WERI-Rb-1 (cell line): ENCODE measurements at regions not wholly inside any gene's neighbourhood (a gene's known extent, or its start where the extent isn't known, plus 50 kb on each side); places are given as distances from the start of the nearest gene placed in this dataset.
"Not testable (repeated sequence)": the region's sequence is repeated elsewhere in the genome, so short reads cannot be mapped to it uniquely, and the experiment has no call there.

Source experiments
- DNase-seq: peaks from one replicate; pipeline ENCODE4 v3.0.0-alpha.2; 2020
- H3K27ac ChIP-seq: fragments of 250-450 bp; sonication (Bioruptor Pico); 2 replicates; pipeline ENCODE4 v1.5.1; 2020; ENCODE audit warnings: mild to moderate bottlenecking, moderate library complexity
- H3K27me3 ChIP-seq: fragments of 250-450 bp; sonication (Bioruptor Pico); 2 replicates; pipeline ENCODE4 v1.5.1; 2021; ENCODE audit warnings: mild to moderate bottlenecking, low read depth, moderate library complexity; ENCODE audit not compliant: insufficient read depth, severe bottlenecking
- H3K36me3 ChIP-seq: fragments of 250-450 bp; sonication (Bioruptor Pico); 2 replicates; pipeline ENCODE4 v1.5.1; 2020; ENCODE audit warnings: mild to moderate bottlenecking, moderate library complexity
- H3K4me3 ChIP-seq: 2 replicates; pipeline ENCODE4 v1.5.1; 2011; ENCODE audit warnings: low read depth, mild to moderate bottlenecking, control low read depth, low read length
- H3K9me3 ChIP-seq: fragments of 250-450 bp; sonication (Bioruptor Pico); 2 replicates; pipeline ENCODE4 v1.5.1; 2021; ENCODE audit warnings: mild to moderate bottlenecking, moderate library complexity; ENCODE audit not compliant: severe bottlenecking
- TF ChIP-seq, protein P1 (sequence below): IDR thresholded peaks from 2 replicates; pipeline ENCODE4 v1.5.1; 2011; ENCODE audit warnings: low read depth, mild to moderate bottlenecking, control low read depth, inconsistent platforms, low read length

DNA sequence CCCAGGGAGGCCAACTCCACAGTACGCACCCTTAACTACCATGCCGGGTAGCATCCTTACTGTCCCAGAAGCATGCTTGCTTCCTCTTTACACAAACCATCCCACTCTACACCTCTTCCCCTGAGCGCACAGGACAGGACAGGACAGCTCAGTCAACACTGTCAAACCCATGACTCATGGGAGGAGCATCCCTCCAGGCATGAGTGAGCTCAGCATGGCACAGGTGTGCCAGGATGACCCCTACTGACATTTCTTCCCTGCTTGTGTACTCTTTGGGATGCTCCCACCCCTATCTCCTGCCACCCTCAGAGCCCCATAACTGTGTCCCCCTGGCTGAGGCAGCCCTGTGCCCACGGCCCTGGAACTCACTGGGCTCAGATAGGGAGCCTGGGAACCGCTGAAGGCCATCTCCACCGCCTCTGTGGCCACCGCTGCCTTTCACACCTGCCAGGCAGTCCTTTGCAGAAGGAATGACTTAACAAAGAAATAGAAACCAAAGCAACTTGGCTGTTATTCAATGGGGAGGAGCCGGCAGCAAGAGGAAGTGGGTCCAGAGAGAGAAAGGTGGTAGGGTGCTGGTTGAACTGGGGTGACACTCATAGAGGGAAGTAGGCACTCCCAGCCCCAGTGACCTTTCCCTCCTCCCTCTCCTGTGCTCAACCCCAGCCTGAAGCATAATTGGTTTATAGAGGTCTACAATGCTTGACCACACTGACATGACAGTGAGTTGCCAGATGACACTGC, 119.1 kb downstream of the CDRT15L2 start:
- not testable (repeated sequence) for H3K36me3 ChIP-seq, H3K27ac ChIP-seq, H3K27me3 ChIP-seq, H3K9me3 ChIP-seq, H3K4me3 ChIP-seq, DNase-seq

DNA sequence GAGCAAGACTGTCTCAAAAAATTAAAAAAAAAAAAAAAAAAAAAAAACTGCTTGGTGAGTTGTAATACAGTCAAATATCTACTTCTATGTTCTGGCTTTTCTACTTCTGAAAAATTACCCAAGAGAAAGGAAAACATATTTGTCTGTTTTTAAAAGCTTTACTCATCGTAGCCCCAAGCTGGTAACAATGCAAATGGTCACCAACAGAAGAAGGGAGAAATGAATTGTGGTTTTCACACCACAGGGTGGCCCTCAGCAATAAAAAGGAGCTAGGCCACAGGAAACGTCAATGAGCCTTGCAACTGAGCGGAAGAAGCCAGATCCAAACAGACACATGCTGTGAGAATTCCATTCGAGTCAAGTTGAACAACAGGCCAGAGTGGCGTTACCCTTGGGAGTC, 121.0 kb downstream of the CDRT15L2 start:
- not testable (repeated sequence) for DNase-seq, H3K4me3 ChIP-seq, H3K9me3 ChIP-seq

DNA sequence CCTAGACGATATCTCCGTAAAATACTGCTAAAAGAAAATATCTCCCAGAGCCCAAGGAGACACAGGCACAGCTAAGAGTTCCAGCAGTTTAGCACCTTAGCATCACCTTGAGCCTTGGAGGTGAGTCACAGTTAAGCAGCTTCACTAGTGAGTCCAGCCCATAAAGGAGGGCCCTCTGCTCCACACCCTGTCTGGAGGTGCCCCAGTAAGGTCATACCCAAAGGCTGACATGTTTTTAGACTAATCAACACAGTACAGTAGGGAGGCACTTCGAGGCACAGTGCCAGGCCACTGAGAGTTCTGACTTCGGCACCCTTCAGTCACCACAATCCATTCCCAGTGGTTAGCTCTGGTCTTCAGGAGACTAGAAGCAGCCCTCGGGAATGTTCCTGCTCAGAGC, 121.8 kb downstream of the CDRT15L2 start:
- H3K36me3 ChIP-seq, H3K9me3 ChIP-seq, H3K27ac ChIP-seq, H3K4me3 ChIP-seq, DNase-seq, H3K27me3 ChIP-seq: not testable (repeated sequence)

More for the DNA sequence above, 121.0 kb downstream of the CDRT15L2 start:
- H3K27ac ChIP-seq, H3K27me3 ChIP-seq, H3K36me3 ChIP-seq: not testable (repeated sequence)

DNA sequence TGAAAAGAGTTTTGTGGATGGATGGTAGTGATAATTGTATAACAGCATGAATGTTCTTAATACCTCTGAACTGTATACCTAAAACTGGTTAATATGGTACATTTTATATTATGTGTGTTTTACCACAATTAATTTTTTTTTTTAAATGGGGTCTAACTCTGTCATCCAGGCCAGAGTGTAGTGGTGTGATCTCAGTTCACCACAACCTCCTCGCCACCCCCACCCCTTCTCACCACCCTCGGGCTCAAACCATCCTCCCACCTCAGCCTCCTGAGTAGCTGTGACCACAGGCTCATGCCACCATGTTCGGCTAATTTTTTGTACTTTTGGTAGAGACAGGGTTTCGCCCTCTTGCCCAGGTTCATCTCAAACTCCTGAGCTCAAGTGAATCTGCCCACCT, 123.2 kb downstream of the CDRT15L2 start:
- H3K27ac ChIP-seq, result no peak overlapping the region
- DNase-seq, result no peak
- H3K4me3 ChIP-seq, result no peak overlapping the region
- H3K9me3 ChIP-seq, result no peaks in the 10 kb centered on the region
- H3K36me3 ChIP-seq, result no peaks in the 10 kb centered on the region
- TF ChIP-seq, protein P1, sequence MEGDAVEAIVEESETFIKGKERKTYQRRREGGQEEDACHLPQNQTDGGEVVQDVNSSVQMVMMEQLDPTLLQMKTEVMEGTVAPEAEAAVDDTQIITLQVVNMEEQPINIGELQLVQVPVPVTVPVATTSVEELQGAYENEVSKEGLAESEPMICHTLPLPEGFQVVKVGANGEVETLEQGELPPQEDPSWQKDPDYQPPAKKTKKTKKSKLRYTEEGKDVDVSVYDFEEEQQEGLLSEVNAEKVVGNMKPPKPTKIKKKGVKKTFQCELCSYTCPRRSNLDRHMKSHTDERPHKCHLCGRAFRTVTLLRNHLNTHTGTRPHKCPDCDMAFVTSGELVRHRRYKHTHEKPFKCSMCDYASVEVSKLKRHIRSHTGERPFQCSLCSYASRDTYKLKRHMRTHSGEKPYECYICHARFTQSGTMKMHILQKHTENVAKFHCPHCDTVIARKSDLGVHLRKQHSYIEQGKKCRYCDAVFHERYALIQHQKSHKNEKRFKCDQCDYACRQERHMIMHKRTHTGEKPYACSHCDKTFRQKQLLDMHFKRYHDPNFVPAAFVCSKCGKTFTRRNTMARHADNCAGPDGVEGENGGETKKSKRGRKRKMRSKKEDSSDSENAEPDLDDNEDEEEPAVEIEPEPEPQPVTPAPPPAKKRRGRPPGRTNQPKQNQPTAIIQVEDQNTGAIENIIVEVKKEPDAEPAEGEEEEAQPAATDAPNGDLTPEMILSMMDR, result no peak
- H3K27me3 ChIP-seq, result no peaks in the 10 kb centered on the region

DNA sequence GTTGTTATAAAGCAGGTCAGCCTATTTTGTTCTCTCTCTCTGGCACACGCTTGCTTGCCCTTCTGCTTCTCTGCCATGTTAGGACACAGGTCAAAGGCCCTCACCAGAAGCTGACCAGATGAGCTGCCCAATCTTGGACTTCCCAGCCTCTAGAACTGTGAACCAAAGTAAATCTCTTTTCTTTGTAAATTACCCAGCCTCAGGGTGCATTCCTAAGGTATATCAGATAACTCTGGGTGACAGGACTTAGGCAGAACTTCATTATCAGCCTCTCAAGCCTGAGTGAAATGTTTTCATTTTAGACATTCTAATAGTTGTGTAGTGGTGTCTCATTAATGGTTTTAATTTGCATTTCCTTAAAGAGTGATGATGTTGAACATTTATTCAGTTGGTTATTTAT, 124.3 kb downstream of the CDRT15L2 start:
- no peak overlapping the region for H3K27ac ChIP-seq
- no peaks in the 10 kb centered on the region for H3K9me3 ChIP-seq
- H3K4me3 ChIP-seq, result no peak overlapping the region
- H3K27me3 ChIP-seq, result no peaks in the 10 kb centered on the region
- TF ChIP-seq, protein P1, result no peak
- no peak for DNase-seq
- H3K36me3 ChIP-seq, result no peaks in the 10 kb centered on the region

DNA sequence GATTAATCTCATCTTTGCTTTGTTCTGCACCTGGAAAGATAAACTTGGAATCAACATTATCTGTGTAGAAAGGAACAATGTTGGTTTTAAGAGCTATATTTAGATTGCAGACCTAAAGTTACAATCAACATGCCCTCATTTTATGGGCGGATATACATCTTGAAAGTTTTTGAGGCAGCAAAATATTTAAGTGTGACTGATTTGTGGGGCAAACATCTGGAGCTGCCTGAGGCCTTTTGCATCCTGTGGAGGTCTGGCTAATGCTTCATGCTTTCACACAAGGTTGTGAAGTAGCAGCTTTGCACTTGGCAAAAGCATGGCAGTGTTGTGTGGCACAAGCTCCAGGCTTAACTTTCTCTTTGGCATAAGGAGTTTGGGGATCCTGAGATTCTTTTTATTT, 125.7 kb downstream of the CDRT15L2 start:
- H3K9me3 ChIP-seq, H3K36me3 ChIP-seq, DNase-seq, H3K27ac ChIP-seq, H3K27me3 ChIP-seq, H3K4me3 ChIP-seq: not testable (repeated sequence)

DNA sequence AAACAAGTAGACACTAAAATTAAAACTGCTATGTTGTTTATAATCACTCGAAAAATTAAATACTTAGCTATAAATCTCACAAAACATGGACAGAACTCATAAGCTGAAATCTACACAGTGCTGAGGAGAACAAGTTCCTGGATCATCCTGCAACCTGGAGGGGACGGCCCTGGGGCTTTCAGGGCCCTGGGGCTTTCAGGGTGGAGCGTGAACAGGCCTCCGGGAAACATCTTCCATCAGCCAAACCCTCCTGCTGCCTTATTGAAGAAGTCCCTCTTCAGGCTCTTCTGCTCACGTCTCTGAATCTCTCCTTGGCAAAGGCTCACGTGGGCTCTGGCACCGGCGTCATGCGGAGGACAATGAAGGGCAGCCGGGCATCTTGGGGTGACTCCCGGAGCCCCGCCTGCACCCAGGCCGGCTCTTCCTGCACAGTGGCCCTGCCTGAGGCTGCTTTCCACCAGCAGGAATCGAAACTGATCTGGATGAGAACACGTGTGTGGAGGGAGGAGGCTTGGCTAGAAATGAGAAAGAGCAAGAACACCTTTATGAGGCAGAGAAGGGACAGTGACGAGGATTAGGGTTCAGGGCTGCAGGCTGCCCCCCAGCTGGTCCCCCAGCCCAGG, 127.3 kb downstream of the CDRT15L2 start:
- DNase-seq, result no peak
- Histone ChIP-seq H3K4me3 (no peak overlapping the region), H3K9me3 (no peaks in the 10 kb centered on the region), H3K27me3 (no peaks in the 10 kb centered on the region), H3K27ac (no peak overlapping the region), H3K36me3 (no peaks in the 10 kb centered on the region)
- TF ChIP-seq, protein P1, result no peak

DNA sequence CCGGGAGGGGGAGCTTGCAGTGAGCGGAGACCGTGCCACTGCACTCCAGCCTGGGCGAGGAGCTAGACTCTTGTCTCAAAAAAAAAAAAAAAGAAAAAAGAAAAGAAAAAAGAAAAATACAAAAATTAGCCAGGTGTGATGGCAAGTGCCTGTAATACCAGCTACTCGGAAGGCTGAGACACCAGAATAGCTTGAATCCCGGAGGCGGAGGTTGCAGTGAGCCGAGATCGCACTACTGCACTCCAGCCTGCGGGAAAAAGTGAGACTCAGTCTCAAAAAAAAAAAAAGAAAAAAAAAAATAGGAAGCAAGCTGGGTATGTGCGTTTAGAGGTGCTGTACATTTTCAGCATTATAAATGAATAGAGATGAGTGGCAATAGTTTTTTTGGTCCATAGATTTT, 129.3 kb downstream of the CDRT15L2 start:
- not testable (repeated sequence) for H3K27me3 ChIP-seq, DNase-seq, H3K27ac ChIP-seq

DNA sequence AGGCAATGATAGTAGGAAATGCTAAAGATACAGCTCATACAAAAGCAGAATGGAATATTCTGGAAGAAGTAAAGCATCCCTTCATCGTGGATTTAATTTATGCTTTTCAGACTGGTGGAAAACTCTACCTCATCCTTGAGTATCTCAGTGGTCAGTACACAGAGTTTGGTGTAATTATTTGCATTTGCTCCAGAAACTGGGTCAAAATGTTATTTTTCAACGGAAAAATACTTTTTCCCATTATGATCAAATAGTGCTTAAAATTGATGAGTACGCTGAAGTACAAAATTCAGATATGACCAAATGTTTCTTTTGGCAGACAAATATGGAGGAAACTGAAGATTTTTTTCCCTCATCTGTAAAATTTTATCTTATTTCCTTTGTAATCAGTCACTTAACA, 137.0 kb downstream of the CDRT15L2 start:
- not testable (repeated sequence) for H3K4me3 ChIP-seq, H3K9me3 ChIP-seq, DNase-seq, H3K27ac ChIP-seq, H3K27me3 ChIP-seq, H3K36me3 ChIP-seq

More for the DNA sequence above, 129.3 kb downstream of the CDRT15L2 start:
- not testable (repeated sequence) for H3K36me3 ChIP-seq, H3K4me3 ChIP-seq, H3K9me3 ChIP-seq
